RWPE2 (cell line): ENCODE measurements at regions not wholly inside any gene's neighbourhood (a gene's known extent, or its start where the extent isn't known, plus 50 kb on each side); places are given as distances from the start of the nearest gene placed in this dataset.

Experiments
- ATAC-seq: fragments of 200-7000 bp; cut with Tn5 transposase; 3 replicates; pipeline ENCODE4 v1.9.1; 2021; ENCODE audit warnings: low read depth
- DNase-seq: peaks from one replicate; pipeline ENCODE4 v3.0.0-alpha.2; 2020; ENCODE audit warnings: low spot score
- H3K27ac ChIP-seq: fragments of 450-650 bp; 2 replicates; pipeline ENCODE4 v1.5.1; 2017; ENCODE audit warnings: mild to moderate bottlenecking; ENCODE audit not compliant: poor library complexity, severe bottlenecking
- H3K27me3 ChIP-seq: fragments of 250-450 bp; sonication (Bioruptor Pico); 2 replicates; pipeline ENCODE4 v1.5.1; 2021; ENCODE audit warnings: mild to moderate bottlenecking, moderate library complexity; ENCODE audit not compliant: insufficient read depth, poor library complexity, severe bottlenecking
- H3K36me3 ChIP-seq: fragments of 250-450 bp; sonication (Bioruptor Pico); 2 replicates; pipeline ENCODE4 v1.5.1; 2020; ENCODE audit warnings: low read depth, mild to moderate bottlenecking, moderate library complexity
- H3K4me1 ChIP-seq: fragments of 250-450 bp; sonication (Bioruptor Pico); 2 replicates; pipeline ENCODE4 v1.5.1; 2021; ENCODE audit warnings: mild to moderate bottlenecking, moderate library complexity; ENCODE audit not compliant: insufficient read depth, poor library complexity, severe bottlenecking
- H3K4me3 ChIP-seq: fragments of 250-450 bp; sonication (Bioruptor Pico); 2 replicates; pipeline ENCODE4 v1.5.1; 2021; ENCODE audit warnings: mild to moderate bottlenecking, moderate library complexity; ENCODE audit not compliant: severe bottlenecking
- H3K9me3 ChIP-seq: fragments of 250-450 bp; sonication (Bioruptor Pico); 2 replicates; pipeline ENCODE4 v1.5.1; 2021; ENCODE audit warnings: mild to moderate bottlenecking, moderate library complexity; ENCODE audit not compliant: severe bottlenecking
- CTCF ChIP-seq: fragments of 450-650 bp; IDR thresholded peaks from one replicate; pipeline ENCODE4 v1.5.1; 2017; ENCODE audit warnings: mild to moderate bottlenecking, moderate library complexity; ENCODE audit not compliant: poor library complexity, severe bottlenecking

DNA sequence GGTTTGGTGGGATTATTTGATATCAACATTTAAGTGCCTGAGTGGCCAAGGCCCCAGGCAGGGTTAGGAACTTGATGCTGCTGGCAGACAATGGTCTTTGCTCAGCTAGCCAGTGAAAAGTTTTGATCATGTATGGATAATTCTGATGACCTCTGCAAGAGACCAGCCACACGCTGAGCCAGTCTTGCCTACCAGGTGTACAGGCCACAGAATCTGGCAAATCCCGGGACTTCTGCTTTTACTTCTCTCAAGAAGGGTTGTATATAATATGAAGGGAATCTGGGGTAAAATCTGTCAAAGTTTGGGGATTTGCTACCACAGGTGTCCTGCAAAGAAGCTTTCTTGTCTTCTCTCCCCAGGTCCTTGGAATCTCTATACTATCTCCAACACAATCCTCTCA lies 331.4 kb upstream of the GOLIM4 start:
- TF ChIP-seq CTCF = no peak
- Histone ChIP-seq H3K9me3 (no peaks in the 10 kb centered on the region), H3K4me1 (no peaks in the 10 kb centered on the region), H3K27me3 (no peaks in the 10 kb centered on the region), H3K36me3 (no peaks in the 10 kb centered on the region), H3K27ac (no peak overlapping the region), H3K4me3 (no peak overlapping the region)
- DNase-seq (no peak), ATAC-seq (no peak)

DNA sequence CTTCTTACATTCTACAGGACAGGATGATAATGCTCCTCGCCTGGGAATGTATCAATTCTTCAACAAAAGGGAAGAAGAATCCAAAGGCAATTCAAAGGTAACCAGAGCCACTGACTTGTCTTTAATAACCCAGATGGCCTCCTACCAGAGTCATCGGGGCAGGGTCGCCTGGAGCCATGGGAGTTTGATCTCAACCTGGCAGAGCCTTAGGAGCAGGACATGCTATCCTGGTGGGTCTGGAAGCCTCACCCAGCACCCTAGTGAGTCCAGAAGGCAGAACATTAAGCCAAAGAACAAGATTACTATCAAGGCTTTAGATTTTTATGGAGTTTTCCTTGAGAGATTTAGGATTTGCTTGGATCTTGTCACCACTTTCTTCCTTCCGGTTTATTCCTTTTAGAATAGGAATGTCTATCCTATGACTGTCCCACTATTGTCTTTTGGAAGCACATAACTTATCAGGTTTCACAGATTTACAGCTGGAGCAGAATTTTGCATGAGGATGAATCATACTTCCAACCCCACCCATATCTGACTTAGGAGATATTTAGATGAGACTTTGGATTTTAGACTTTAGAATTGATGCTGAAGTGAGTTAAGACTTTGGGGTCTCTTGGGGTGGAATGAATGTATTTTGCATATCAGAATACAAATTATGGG lies 330.3 kb upstream of the GOLIM4 start:
- H3K4me1 ChIP-seq = no peaks in the 10 kb centered on the region
- no peak overlapping the region for H3K27ac ChIP-seq
- H3K9me3 ChIP-seq = no peaks in the 10 kb centered on the region
- no peak for TF ChIP-seq CTCF
- DNase-seq = no peak
- ATAC-seq = peak; percentile 71
- no peak overlapping the region for H3K4me3 ChIP-seq
- H3K27me3 ChIP-seq = no peaks in the 10 kb centered on the region
- no peaks in the 10 kb centered on the region for H3K36me3 ChIP-seq

DNA sequence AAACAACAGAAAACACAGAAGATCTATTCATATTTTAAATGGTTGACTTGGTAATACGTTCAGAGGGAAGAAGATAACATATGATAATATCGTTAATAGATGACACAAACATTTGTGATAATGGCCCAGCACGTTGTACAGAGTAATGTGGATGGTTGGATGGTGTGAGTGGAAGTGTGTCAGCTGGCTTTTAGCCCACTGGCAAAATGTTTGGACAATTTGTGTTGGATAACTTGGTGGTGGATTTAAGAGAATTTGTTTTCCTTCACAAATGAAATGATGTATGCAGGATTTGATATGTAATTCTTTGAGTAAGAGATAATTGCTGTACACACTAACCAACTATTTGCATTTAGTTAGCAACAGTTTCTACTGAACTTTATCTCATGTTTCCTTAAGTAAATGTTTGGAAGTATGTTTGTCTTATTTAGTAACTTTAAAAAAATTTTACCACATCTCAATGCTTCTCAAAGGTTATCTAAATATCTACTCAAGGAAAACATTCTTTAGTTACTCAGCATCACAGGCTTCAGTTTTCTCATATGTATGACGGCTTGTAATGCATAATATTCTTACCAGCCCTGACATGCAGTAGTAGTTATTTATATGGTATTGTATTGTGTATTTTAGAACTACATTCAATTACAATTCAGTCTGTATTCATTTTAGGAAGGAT lies 328.5 kb upstream of the GOLIM4 start:
- Histone ChIP-seq H3K9me3 (no peaks in the 10 kb centered on the region), H3K27ac (no peak overlapping the region)
- ATAC-seq = no peak

GRCh38 chr3:168422843-168423242 lies 327.1 kb upstream of the GOLIM4 start:
- Histone ChIP-seq H3K36me3 (no peaks in the 10 kb centered on the region), H3K4me1 (no peaks in the 10 kb centered on the region), H3K27ac (no peak overlapping the region), H3K9me3 (no peaks in the 10 kb centered on the region), H3K4me3 (no peak overlapping the region), H3K27me3 (no peaks in the 10 kb centered on the region)
- DNase-seq (no peak), ATAC-seq (no peak)
- TF ChIP-seq CTCF = no peak

More for the DNA sequence above, 328.5 kb upstream of the GOLIM4 start:
- Histone ChIP-seq H3K36me3 (no peaks in the 10 kb centered on the region), H3K4me3 (no peak overlapping the region), H3K27me3 (no peaks in the 10 kb centered on the region), H3K4me1 (no peaks in the 10 kb centered on the region)
- TF ChIP-seq CTCF = no peak
- no peak for DNase-seq

DNA sequence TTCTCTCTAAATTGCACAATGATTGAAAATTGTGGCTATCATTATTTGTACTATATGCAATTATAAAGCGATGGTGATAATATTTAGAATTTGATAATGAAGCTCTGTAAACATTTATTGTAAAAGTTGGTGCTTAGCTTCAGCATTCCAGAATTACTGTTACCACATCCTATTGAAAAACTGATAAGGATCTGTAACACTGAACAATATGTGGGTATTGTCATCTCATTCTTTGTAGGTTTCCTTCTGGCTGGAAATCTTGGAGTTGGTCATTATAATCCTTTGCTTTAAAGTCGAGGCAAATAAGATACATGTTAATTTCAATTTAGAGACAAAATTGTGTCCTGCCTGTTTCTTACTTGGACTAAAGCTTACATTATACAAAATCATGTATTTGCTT lies 323.4 kb upstream of the GOLIM4 start:
- ATAC-seq = no peak
- H3K4me3 ChIP-seq = no peak overlapping the region
- no peak for TF ChIP-seq CTCF
- DNase-seq = no peak
- H3K36me3 ChIP-seq = no peaks in the 10 kb centered on the region
- no peaks in the 10 kb centered on the region for H3K4me1 ChIP-seq
- no peak overlapping the region for H3K27ac ChIP-seq
- no peaks in the 10 kb centered on the region for H3K27me3 ChIP-seq
- H3K9me3 ChIP-seq = no peaks in the 10 kb centered on the region
